GM21737 (cell line): ENCODE measurements at regions not wholly inside any gene's neighbourhood (a gene's known extent, or its start where the extent isn't known, plus 50 kb on each side); places are given as distances from the start of the nearest gene placed in this dataset.
"Not testable (repeated sequence)": the region's sequence is repeated elsewhere in the genome, so short reads cannot be mapped to it uniquely, and the experiment has no call there.

ENCODE experiments used
- ATAC-seq: cut with Tn5 transposase; IDR thresholded peaks from one replicate; pipeline ENCODE4 v1.9.1; 2021; ENCODE audit warnings: mild to moderate bottlenecking, moderate library complexity; ENCODE audit not compliant: unreplicated experiment

GRCh38 chr16:79881107-79881506 lies 280.6 kb upstream of the MAF start:
- not testable (repeated sequence) for ATAC-seq

- ATAC-seq: no peak
These were observed 275.8 kb upstream of the MAF start for GRCh38 chr16:79876332-79876730.

DNA sequence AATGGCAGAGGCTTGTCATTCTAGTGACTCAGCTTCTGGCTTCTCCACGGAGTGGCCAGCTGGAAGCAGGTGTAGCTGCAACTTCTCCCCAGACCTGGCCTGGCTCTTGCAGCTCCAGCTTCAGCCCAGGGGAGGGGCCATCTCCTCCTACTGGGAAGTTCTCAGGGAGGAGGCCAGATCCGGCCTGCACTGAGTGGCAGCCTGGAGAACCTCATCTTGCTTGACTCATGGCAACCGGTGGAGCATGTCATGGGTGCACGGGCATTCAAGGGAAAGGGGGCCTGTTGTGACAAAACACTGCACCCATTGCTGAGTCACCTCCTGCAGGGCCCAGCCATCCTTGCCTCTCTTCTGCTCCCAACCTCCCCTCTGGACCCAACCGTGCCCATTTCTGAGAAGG lies 273.9 kb upstream of the MAF start:
- ATAC-seq: no peak

DNA sequence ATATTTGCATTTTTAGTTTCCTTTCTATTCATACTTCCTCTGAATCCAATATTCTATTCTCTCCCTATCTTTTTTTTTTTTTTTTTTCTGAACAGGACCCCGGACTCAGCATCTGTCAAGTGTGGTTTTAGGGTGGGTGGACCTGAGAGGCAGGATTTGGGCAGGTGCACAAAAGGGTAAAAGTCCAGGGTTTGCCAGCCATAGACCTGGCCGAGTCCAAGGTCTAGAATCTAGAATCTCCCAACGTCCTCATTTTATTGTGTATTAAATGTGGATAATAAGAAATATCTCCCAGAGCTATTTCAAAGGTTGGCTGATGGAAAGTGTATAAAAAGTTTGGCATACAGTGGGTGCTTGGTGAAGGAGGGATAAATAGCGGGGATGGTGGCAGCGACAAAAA lies 273.3 kb upstream of the MAF start:
- ATAC-seq: no peak

GRCh38 chr16:79871906-79872305 lies 271.4 kb upstream of the MAF start:
- no peak for ATAC-seq

GRCh38 chr16:79870016-79870886 lies 269.7 kb upstream of the MAF start:
- no peak for ATAC-seq

DNA sequence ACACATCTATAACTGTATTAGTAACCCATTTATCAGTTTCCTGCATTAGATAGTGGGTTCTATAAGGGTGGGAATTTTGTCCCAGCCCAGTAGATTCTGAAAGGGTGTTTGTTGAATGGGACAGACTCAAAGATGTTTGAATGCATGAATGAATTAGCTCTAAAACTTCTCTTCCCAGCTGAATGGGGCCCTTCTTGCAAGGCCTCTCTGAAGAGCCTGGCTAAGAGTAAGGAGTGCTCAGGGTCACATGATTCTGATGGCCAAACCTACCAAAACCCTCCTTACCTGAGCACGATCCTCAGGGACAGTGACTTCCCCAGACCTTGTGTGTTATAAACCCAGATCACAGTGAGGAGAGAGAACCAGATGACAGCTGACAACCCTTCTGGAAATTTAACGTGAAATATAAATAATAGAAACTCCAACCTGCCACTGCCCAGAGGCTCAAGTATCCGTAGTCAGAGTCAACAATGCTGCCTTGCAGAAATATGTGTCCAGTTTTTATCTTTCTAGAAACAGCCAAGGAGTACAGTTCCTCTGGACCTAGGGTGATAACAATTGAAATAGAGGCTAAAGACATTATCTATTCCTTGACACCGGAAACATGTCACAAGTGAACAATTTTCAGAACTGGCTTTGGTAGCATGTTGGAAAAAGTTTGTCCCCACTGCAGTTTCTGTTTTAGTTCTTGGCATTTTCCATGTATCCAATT lies 268.9 kb upstream of the MAF start:
- ATAC-seq: no peak

DNA sequence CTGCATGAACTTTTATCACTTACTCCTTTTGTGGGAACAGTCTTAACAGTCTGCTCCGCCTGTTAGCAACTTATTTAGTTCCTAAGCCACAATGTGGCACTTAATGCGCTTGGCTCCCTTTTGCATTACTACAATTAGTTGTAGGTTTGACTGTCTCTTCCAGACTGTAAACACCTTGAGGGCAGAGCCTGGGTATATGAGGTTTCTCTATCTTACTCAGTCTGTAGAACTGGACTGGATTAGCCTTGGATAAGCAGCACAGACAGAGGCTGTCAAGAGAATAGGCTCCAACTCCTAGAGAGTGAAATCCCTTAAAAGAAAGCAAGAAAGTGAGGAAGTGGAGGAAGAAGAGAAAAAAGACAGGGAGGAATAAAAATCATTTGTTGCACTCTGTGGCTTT lies 268.3 kb upstream of the MAF start:
- no peak for ATAC-seq

DNA sequence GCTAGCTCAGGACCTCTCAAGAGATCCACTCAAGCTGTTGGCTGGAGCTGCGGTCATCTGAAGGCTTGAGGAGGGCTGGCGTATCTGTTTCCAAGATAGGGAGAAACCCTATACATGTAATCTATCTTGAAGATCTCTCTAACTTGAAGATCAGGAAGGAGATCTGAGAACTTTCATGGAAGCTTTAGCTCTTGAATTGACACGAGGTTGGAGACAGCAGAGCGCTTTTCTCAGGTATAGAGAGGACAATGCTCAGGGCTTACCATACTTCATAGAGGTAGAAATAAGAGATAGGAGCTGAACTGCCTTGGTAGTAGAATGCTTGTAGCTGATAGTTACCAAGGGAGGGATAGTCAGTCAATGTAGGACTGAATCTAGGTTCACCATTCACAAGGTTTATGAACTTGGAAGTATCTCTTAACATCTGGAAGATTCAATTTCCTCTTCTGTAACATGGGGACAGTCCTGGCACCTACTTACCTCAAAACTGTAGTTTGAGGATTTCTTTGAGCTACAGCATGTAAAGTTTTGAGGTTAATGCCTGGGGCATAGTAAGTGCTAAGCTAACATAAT lies 267.0 kb upstream of the MAF start:
- no peak for ATAC-seq

- ATAC-seq: no peak
These were observed 265.4 kb upstream of the MAF start for GRCh38 chr16:79865918-79866317.

- no peak for ATAC-seq
These were observed 264.3 kb upstream of the MAF start for GRCh38 chr16:79864781-79865391.

DNA sequence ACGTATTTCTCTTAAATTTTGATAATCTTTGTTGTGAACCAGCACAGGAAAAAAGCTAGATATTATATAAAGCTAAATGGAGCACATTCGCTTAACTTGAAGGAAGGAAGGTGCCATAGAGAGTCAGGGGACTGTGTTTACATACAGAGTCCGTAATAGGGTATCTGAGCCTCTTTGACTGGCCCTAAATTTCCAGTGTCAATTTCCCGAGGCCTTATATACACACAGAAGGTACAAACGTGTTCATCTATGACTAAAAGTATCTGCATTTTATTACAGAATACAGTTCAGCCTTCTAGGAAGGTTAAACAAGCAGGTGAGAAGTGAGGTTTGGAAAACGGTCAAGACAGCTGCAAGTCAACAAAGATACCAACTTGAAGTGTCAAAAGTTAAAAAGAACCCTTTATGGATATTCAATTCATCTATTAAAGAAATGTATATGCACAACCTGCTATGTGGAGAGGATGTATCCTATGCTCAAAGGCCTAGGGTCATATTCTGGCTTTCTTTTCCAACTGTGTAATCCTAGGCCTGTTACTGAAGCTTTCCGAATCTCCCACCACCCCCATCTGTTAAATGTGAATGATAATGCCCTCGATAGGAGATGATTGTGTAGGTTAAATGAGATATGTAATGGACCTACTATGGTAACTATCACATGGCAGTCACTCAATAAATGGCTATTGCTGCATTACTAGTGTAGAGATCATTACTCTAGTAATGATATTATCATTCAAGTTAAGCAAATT lies 263.7 kb upstream of the MAF start:
- no peak for ATAC-seq

DNA sequence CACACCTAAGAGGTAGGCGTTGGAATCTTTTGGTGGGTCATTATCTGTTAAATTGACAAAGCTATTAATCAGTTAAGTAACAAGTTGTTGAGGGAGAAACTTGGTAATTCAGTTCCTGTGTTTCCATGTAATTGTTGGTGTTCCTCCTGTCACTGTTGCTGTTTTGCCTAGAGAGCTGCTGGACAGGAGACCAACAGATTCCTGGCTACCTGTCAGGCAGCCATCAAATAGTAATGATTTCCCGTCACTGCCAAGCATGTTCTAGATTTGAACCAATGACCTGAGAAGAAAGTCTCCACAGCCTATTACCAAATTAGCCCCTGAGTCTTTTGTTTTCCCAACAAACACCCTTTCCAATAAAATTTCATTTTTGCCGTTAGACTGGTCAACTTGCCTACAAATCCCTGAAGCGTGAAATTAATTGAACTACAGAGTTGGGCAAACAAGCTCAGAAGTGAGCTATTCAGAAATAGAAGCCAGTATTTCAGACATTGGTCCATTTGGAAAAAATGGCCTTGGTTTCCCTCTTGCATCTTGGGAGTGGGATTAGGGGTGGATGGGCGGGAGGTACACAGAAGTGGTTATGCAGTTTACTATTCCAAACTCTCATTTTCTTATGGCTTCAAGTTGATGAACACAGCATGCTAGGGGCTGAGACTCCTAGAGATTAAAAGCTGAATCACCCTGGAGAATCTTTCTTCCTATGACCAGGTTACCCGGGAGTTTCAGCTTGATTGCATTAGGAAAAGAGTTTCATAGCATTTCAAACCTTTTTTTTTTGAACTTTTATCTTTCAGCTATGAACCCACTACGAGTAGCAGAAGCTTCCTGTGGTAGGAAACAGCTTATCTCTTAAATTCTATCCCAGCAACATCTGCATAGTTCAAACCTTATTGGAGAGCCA lies 262.8 kb upstream of the MAF start:
- ATAC-seq: no peak

DNA sequence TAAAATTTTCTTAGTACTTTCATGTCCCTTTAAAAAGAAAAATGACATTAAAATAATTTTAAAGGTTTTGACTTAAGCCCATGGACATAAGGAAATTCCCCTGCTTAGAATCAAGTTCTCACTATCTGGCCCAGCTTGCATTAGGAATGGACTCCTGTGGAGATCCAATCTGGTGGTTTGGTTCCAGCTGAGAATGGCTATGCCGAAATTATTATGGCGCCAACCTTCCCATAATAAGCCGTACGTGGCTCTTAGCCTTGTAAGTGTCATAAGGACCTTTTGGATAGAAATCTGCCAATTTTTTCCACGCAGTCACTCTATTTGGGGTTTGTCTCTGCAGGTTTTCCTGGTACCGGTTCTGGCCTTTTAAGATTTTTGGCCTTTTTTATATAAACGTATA lies 262.1 kb upstream of the MAF start:
- ATAC-seq: no peak

GRCh38 chr16:79856581-79856980 lies 256.0 kb upstream of the MAF start:
- ATAC-seq: no peak

DNA sequence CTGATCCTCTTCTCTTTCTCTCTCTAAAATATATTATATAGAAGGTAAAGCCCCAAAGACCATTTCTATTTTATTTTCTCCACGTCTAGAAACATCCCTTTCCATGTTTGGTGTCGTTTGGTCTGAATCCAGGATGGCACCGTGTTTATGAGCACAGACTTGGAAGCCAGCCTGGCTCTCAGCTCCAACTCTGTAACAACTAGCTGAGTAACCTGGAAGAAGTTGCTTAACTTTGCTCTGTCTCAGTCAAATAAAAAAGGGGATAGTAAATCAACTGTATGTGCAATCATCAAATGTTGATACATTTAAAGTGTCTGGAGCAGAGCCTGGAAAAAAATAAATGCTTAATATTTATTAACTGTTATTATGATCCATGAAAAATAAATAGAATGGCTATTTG lies 249.8 kb upstream of the MAF start:
- no peak for ATAC-seq

DNA sequence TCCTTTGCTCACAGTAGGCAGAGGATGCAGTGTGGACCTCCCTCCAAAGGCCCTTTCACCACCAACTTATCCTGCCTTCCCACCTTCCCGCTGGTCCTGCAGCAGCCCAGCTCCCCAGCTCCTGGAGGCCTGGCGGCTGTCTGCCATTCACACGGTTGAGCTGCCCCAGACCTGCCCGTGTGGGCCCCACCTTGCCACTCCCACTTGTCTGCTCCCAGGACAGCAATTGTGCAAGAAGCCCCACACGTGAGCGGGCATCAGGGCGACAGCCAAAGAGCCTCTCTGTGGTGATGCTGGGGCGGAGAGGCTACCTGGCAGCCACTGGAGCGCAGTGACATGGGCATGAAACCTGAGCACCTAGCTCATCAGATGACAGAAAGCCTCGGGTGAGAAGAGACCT lies 248.6 kb upstream of the MAF start:
- no peak for ATAC-seq

GRCh38 chr16:79848719-79849118 lies 248.2 kb upstream of the MAF start:
- ATAC-seq: no peak

DNA sequence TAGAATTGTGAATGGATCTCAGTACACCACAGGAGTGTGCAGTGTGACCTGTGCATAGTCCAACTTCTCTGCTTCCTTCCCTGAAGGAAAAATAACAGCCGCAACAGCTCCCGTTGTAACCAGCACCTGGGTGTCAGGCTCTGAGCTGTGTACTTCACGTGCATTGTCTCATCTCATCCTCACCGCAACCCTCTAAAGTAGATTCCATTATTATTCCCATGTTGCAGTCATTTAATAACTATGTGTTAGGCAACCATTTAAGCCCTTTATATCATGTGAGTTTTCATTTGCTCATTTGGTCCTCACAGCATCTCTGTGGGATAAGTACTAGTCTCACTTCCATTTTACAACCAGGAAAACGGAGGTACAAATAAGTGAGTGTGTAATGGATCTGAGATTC lies 247.0 kb upstream of the MAF start:
- no peak for ATAC-seq

GRCh38 chr16:79847101-79847500 lies 246.6 kb upstream of the MAF start:
- no peak for ATAC-seq
